Gastrocnemius medialis (tissue), 4 donors: ENCODE measurements at regions not wholly inside any gene's neighbourhood (a gene's known extent, or its start where the extent isn't known, plus 50 kb on each side); places are given as distances from the start of the nearest gene placed in this dataset.

ENCODE experiments used
- ATAC-seq, 2 donors: fragments of 150-250 bp; one replicate each; pipeline ENCODE4 v1.9.1; 2016
- DNase-seq, 2 donors: peaks; one replicate each; pipeline ENCODE4 v3.0.0-alpha.2; 2019
- H3K27ac ChIP-seq, 4 donors: fragments of 200-600 bp; sonication (generic); 1 replicate in 1 of 4; 2 replicates in 3 of 4; pipeline ENCODE4 v1.5.1; 2016 to 2018; ENCODE audit warnings: mild to moderate bottlenecking in 2 of 4, moderate library complexity in 1 of 4
- H3K27me3 ChIP-seq, 3 donors: fragments of 200-600 bp; sonication (generic) in 2 of 3; 1 replicate in 1 of 3; 2 replicates in 2 of 3; pipeline versions ENCODE4 v1.5.1 to v1.6.0; 2016 to 2019; ENCODE audit warnings: mild to moderate bottlenecking in 1 of 3, moderate library complexity in 1 of 3
- H3K36me3 ChIP-seq, 2 donors: fragments of 200-600 bp; sonication (generic) in 1 of 2; one replicate each; pipeline ENCODE4 v1.5.1; 2017 to 2018
- H3K4me1 ChIP-seq, 2 donors: fragments of 200-600 bp; sonication (generic) in 1 of 2; one replicate each; pipeline ENCODE4 v1.5.1; 2016 to 2017; ENCODE audit warnings: mild to moderate bottlenecking in 2 of 2
- H3K4me3 ChIP-seq, 4 donors: fragments of 200-600 bp; sonication (generic) in 3 of 4; 1 replicate in 1 of 4; 2 replicates in 3 of 4; pipeline ENCODE4 v1.5.1; 2016 to 2019; ENCODE audit warnings: mild to moderate bottlenecking in 2 of 4
- H3K9me3 ChIP-seq, 3 donors: fragments of 200-600 bp; sonication (generic) in 2 of 3; 1 replicate in 1 of 3; 2 replicates in 2 of 3; pipeline ENCODE4 v1.5.1; 2016 to 2019
- POLR2A ChIP-seq, 2 donors: fragments of 450-650 bp; IDR thresholded peaks; one replicate each; pipeline ENCODE4 v1.6.1; 2017; ENCODE audit warnings: antibody characterized with exemption in 2 of 2, mild to moderate bottlenecking in 2 of 2, moderate library complexity in 2 of 2
- in situ Hi-C, 4 donors: fragments of 200-750 bp; cut with MboI; loops; one replicate each; pipeline versions ENCODE4 v1.15.0 to v1.8.0; 2017; ENCODE audit warnings: low sequenced_read_pairs in 4 of 4
- intact Hi-C: fragments of 100-400 bp; cut with DNase I; formaldehyde crosslinking; loops from one replicate; pipeline ENCODE4 v1.15.1; 2023; ENCODE audit warnings: low total_unique reads
- TF ChIP-seq, protein P1 (sequence below), 5 experiments: fragments of 450-650 bp in 3 of 5; fragments of 200-600 bp in 2 of 5; sonication (generic) in 2 of 5; IDR thresholded peaks in 4 of 5; conservative IDR thresholded peaks in 1 of 5; 1 replicate in 4 of 5; 2 replicates in 1 of 5; pipeline ENCODE4 v1.5.1; 2016 to 2019; ENCODE audit warnings: antibody characterized with exemption in 5 of 5, mild to moderate bottlenecking in 3 of 5, moderate library complexity in 3 of 5

DNA sequence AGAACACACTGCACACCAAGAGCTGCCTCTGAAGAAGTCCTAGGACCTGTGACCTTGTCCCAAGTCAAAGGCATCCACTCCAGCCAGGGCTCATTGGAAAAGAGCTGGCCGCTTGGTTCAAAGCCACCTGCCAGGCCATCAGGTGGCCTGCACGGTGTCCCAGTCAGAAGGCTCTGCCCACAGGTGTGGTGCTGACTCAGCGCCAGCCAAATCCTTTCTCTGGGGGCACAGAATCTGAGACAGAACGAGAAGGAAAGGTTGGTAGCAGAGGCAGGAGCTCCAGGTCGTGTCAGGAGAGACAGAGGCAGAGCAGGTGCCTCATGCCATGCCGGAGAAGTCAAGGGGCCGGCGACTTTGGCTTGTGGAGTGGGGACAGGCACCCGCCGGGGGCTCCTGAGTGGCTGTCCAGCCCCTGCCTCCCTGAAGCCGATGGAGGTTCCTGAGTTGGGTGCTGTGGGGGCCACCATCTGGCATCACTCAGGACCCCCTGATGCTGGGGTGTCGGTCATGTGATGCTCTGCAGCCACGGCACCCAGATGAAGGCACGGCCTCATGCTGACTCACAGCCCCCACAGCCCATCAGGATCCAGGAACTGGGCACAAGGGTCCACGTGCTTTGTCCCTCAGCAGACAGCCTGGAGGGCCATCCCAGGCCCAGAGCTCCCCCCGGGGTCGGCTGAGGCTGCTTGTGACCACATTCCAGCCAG, 128.1 kb upstream of the FOXF1 start:
- in situ Hi-C loops, result no loop called here
- no peak for ATAC-seq
- no peak for DNase-seq
- Histone ChIP-seq H3K4me1 (no peaks in the 10 kb centered on the region), H3K27me3 (peaks cover 0 to 10% (median 7%) of the 10 kb centered on the region in 3 donors), H3K4me3 (no peak overlapping the region), H3K36me3 (no peaks in the 10 kb centered on the region), H3K27ac (no peak overlapping the region), H3K9me3 (no peaks in the 10 kb centered on the region)
- TF ChIP-seq, protein P1, sequence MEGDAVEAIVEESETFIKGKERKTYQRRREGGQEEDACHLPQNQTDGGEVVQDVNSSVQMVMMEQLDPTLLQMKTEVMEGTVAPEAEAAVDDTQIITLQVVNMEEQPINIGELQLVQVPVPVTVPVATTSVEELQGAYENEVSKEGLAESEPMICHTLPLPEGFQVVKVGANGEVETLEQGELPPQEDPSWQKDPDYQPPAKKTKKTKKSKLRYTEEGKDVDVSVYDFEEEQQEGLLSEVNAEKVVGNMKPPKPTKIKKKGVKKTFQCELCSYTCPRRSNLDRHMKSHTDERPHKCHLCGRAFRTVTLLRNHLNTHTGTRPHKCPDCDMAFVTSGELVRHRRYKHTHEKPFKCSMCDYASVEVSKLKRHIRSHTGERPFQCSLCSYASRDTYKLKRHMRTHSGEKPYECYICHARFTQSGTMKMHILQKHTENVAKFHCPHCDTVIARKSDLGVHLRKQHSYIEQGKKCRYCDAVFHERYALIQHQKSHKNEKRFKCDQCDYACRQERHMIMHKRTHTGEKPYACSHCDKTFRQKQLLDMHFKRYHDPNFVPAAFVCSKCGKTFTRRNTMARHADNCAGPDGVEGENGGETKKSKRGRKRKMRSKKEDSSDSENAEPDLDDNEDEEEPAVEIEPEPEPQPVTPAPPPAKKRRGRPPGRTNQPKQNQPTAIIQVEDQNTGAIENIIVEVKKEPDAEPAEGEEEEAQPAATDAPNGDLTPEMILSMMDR (IDR thresholded peaks at IDR 0.05 in 4 of 5, conservative IDR thresholded peaks at IDR 0.05 in 1 of 5), result no peak
- no peak for TF ChIP-seq POLR2A (IDR thresholded peaks at IDR 0.05)
- intact Hi-C loops, result no loop called here

DNA sequence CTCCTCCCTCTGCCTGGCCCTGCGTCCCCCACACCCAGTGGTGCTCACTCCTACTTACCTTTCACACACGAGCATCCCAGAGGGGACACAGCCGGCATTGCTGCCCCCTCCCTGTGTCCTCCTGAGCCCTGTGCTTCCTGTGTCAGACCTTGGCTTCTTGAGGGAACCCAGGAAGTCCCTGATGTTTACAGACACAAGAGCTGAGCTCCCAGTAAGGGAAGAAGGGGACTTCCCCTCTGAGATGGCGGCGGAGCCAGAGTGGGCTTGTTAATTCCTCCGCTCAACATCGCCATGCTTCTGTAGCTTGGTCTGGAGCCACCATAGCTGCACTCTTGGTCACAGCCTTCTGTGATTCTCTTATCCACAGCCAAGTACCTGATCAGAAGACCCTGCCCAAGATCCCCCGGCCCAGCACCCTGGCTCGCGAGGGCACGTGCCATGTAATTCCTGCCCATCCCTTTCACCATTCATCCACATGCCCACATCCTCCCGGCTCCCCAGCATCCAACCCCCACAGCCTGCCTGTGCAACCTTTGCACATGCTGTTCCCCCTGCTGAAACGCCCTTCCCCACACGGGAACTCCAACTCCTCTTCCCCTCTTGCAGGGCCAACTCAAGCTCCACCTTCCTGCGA, 127.4 kb upstream of the FOXF1 start:
- H3K9me3 ChIP-seq, result no peaks in the 10 kb centered on the region
- ATAC-seq (no peak), DNase-seq (no peak)
- no peak overlapping the region for H3K4me3 ChIP-seq
- no peak overlapping the region for H3K27ac ChIP-seq
- intact Hi-C loops, result no loop called here
- no peak for TF ChIP-seq POLR2A (IDR thresholded peaks at IDR 0.05)
- TF ChIP-seq, protein P1 (IDR thresholded peaks at IDR 0.05 in 4 of 5, conservative IDR thresholded peaks at IDR 0.05 in 1 of 5), result no peak
- H3K4me1 ChIP-seq, result no peaks in the 10 kb centered on the region
- no peaks in the 10 kb centered on the region for H3K36me3 ChIP-seq
- H3K27me3 ChIP-seq, result peaks cover 0 to 10% (median 9%) of the 10 kb centered on the region in 3 donors
- in situ Hi-C loops, result no loop called here

DNA sequence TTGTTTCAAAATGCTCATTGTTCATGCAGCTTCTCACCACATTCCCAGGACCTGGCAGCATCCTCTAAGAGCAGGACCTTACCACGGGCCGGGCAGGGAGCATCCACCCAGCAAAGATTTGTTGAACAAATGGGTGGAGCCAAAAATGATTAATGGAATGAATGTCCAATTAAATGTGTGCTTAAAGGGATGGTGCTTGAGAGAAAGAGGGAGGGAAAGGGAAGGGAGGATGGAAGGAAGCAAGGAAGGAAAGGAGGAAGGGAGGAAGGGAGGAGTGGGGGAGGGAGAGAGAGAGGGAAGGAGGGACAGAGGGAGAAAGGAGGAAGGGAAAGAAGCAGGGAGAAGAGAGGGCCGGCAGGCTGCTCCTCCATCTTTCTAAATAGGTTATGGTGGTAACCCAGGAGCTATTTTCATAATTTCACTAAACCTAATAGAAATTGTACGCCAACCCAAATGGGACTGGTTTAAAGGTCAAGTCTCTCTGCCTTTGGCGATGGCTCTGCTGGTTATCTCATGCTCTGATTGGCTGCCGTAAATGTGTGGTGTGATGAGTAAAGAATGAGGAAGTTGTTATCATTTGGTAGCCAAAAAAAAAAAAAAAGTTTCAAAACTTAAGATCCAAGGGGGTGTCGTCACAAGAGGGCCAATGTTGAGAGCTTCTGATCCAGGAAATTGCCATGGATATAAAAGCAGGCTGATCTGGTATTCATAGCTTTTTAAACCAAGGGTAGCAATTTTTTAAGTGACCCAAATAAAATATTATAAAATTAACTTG, 126.7 kb upstream of the FOXF1 start:
- no peak overlapping the region for H3K27ac ChIP-seq
- intact Hi-C loops (no loop called here), in situ Hi-C loops (no loop called here)
- peaks cover 0 to 11% (median 10%) of the 10 kb centered on the region in 3 donors for H3K27me3 ChIP-seq
- DNase-seq (no peak), ATAC-seq (no peak)
- H3K4me1 ChIP-seq, result no peaks in the 10 kb centered on the region
- no peaks in the 10 kb centered on the region for H3K36me3 ChIP-seq
- no peak overlapping the region for H3K4me3 ChIP-seq
- no peaks in the 10 kb centered on the region for H3K9me3 ChIP-seq
- TF ChIP-seq, protein P1 (IDR thresholded peaks at IDR 0.05 in 4 of 5, conservative IDR thresholded peaks at IDR 0.05 in 1 of 5), result no peak
- no peak for TF ChIP-seq POLR2A (IDR thresholded peaks at IDR 0.05)

DNA sequence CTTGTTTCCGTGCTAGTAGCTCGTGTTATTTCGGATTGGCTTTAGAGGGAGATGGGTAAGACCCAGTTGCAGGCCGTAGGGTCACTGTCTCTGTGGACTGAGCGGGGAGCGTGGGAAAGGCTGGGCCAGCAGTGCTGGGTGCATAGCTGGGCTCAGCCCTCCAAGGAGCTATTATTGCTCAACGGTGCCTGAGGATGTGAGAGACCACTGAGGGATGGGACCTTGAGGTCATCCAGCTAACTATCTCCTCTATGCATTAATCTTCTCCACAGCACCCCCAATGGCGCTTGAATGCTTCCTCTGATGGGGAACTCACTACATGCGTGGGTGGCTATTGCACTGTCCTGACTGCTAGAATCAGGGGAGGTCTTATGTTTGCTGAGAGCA, 126.1 kb upstream of the FOXF1 start:
- TF ChIP-seq POLR2A (IDR thresholded peaks at IDR 0.05), result no peak
- TF ChIP-seq, protein P1 (IDR thresholded peaks at IDR 0.05 in 4 of 5, conservative IDR thresholded peaks at IDR 0.05 in 1 of 5), result no peak
- in situ Hi-C loops, result no loop called here
- Histone ChIP-seq H3K4me1 (no peaks in the 10 kb centered on the region), H3K4me3 (no peak overlapping the region), H3K9me3 (no peaks in the 10 kb centered on the region), H3K27ac (no peak overlapping the region), H3K27me3 (peaks cover 3 to 14% (median 12%) of the 10 kb centered on the region in 3 donors), H3K36me3 (no peaks in the 10 kb centered on the region)
- intact Hi-C loops, result no loop called here
- ATAC-seq (no peak), DNase-seq (no peak)
